GM19463 (cell line): ENCODE measurements at regions not wholly inside any gene's neighbourhood (a gene's known extent, or its start where the extent isn't known, plus 50 kb on each side); places are given as distances from the start of the nearest gene placed in this dataset.
"Not testable (repeated sequence)": the region's sequence is repeated elsewhere in the genome, so short reads cannot be mapped to it uniquely, and the experiment has no call there.

Experiments
- ATAC-seq: cut with Tn5 transposase; IDR thresholded peaks from one replicate; pipeline ENCODE4 v1.9.1; 2021; ENCODE audit warnings: mild to moderate bottlenecking, moderate library complexity; ENCODE audit not compliant: unreplicated experiment

- no peak for ATAC-seq
Measured at GRCh38 chr2:175372704-175373701, 191.5 kb upstream of the ATP5MC3 start.

- no peak for ATAC-seq
Measured at GRCh38 chr2:175371378-175371777, 189.9 kb upstream of the ATP5MC3 start.

GRCh38 chr2:175366815-175367214 is 185.3 kb upstream of the ATP5MC3 start:
- no peak for ATAC-seq

GRCh38 chr2:175363699-175364098 is 182.2 kb upstream of the ATP5MC3 start:
- no peak for ATAC-seq

- no peak for ATAC-seq
Measured at GRCh38 chr2:175362331-175362730, 180.8 kb upstream of the ATP5MC3 start.

GRCh38 chr2:175359710-175360109 is 178.2 kb upstream of the ATP5MC3 start:
- ATAC-seq, result no peak

- no peak for ATAC-seq
Measured at GRCh38 chr2:175356901-175357300, 175.4 kb upstream of the ATP5MC3 start.

- no peak for ATAC-seq
Measured at GRCh38 chr2:175355246-175355645, 173.7 kb upstream of the ATP5MC3 start.

GRCh38 chr2:175353275-175353674 is 171.8 kb upstream of the ATP5MC3 start:
- no peak for ATAC-seq

- no peak for ATAC-seq
Measured at GRCh38 chr2:175351512-175351911, 170.0 kb upstream of the ATP5MC3 start.

- no peak for ATAC-seq
Measured at GRCh38 chr2:175350105-175350504, 168.6 kb upstream of the ATP5MC3 start.

GRCh38 chr2:175342085-175342484 is 160.6 kb upstream of the ATP5MC3 start:
- no peak for ATAC-seq

GRCh38 chr2:175330195-175330594 is 148.7 kb upstream of the ATP5MC3 start:
- no peak for ATAC-seq

- ATAC-seq, result no peak
Measured at GRCh38 chr2:175326801-175327200, 145.3 kb upstream of the ATP5MC3 start.

GRCh38 chr2:175326164-175326563 is 144.7 kb upstream of the ATP5MC3 start:
- ATAC-seq, result not testable (repeated sequence)

- ATAC-seq, result no peak
Measured at GRCh38 chr2:175323162-175323561, 141.7 kb upstream of the ATP5MC3 start.

GRCh38 chr2:175318542-175318941 is 137.0 kb upstream of the ATP5MC3 start:
- ATAC-seq, result no peak

- no peak for ATAC-seq
Measured at GRCh38 chr2:175317751-175318150, 136.2 kb upstream of the ATP5MC3 start.

GRCh38 chr2:175312137-175312536 is 130.6 kb upstream of the ATP5MC3 start:
- ATAC-seq, result no peak

GRCh38 chr2:175310813-175311504 is 129.4 kb upstream of the ATP5MC3 start:
- no peak for ATAC-seq

- no peak for ATAC-seq
Measured at GRCh38 chr2:175309799-175310198, 128.3 kb upstream of the ATP5MC3 start.

GRCh38 chr2:175308005-175308404 is 126.5 kb upstream of the ATP5MC3 start:
- no peak for ATAC-seq
